SJCRH30 (cell line): ENCODE measurements at regions not wholly inside any gene's neighbourhood (a gene's known extent, or its start where the extent isn't known, plus 50 kb on each side); places are given as distances from the start of the nearest gene placed in this dataset.

ENCODE experiments used
- DNase-seq, 2 experiments: peaks; one replicate each; pipeline ENCODE4 v3.0.0-alpha.2; 2015 to 2020
- H3K27ac ChIP-seq: fragments of 250-450 bp; sonication (Bioruptor Pico); 2 replicates; pipeline ENCODE4 v1.5.1; 2020; ENCODE audit warnings: mild to moderate bottlenecking, moderate library complexity
- H3K27me3 ChIP-seq: fragments of 250-450 bp; sonication (Bioruptor Pico); 2 replicates; pipeline ENCODE4 v1.5.1; 2020; ENCODE audit warnings: mild to moderate bottlenecking, moderate library complexity
- H3K36me3 ChIP-seq: fragments of 250-450 bp; sonication (Bioruptor Pico); 2 replicates; pipeline ENCODE4 v1.5.1; 2020; ENCODE audit warnings: mild to moderate bottlenecking, moderate library complexity
- H3K4me1 ChIP-seq: fragments of 250-450 bp; sonication (Bioruptor Pico); 2 replicates; pipeline ENCODE4 v1.5.1; 2020; ENCODE audit warnings: mild to moderate bottlenecking, moderate library complexity
- H3K4me3 ChIP-seq: fragments of 250-450 bp; sonication (Bioruptor Pico); 2 replicates; pipeline ENCODE4 v1.5.1; 2020; ENCODE audit warnings: mild to moderate bottlenecking, moderate library complexity
- H3K9me3 ChIP-seq: fragments of 250-450 bp; sonication (Bioruptor Pico); replicated peaks from 2 replicates; pipeline ENCODE4 v1.5.1; 2020; ENCODE audit warnings: mild to moderate bottlenecking, moderate library complexity

- H3K36me3 ChIP-seq, result no peaks in the 10 kb centered on the region
- no peak for DNase-seq
- H3K9me3 ChIP-seq, result no peaks in the 10 kb centered on the region
- H3K4me1 ChIP-seq, result no peaks in the 10 kb centered on the region
- H3K27me3 ChIP-seq, result no peaks in the 10 kb centered on the region
- H3K27ac ChIP-seq, result no peak overlapping the region
- H3K4me3 ChIP-seq, result no peak overlapping the region
Measured at GRCh38 chr3:18077128-18077840, 334.9 kb upstream of the TBC1D5 start.

- Histone ChIP-seq H3K4me1 (no peaks in the 10 kb centered on the region), H3K36me3 (no peaks in the 10 kb centered on the region), H3K9me3 (no peaks in the 10 kb centered on the region), H3K4me3 (no peak overlapping the region), H3K27me3 (no peaks in the 10 kb centered on the region), H3K27ac (no peak overlapping the region)
- no peak for DNase-seq
Measured at GRCh38 chr3:18076301-18076700, 333.9 kb upstream of the TBC1D5 start.

GRCh38 chr3:18075799-18076198 is 333.4 kb upstream of the TBC1D5 start:
- no peaks in the 10 kb centered on the region for H3K4me1 ChIP-seq
- H3K36me3 ChIP-seq, result no peaks in the 10 kb centered on the region
- DNase-seq, result no peak
- no peaks in the 10 kb centered on the region for H3K9me3 ChIP-seq
- H3K27ac ChIP-seq, result no peak overlapping the region
- H3K27me3 ChIP-seq, result no peaks in the 10 kb centered on the region
- no peak overlapping the region for H3K4me3 ChIP-seq

- H3K9me3 ChIP-seq, result no peaks in the 10 kb centered on the region
- no peaks in the 10 kb centered on the region for H3K27me3 ChIP-seq
- no peaks in the 10 kb centered on the region for H3K4me1 ChIP-seq
- H3K4me3 ChIP-seq, result no peak overlapping the region
- H3K36me3 ChIP-seq, result no peaks in the 10 kb centered on the region
- no peak overlapping the region for H3K27ac ChIP-seq
- no peak for DNase-seq
Measured at GRCh38 chr3:18071833-18072232, 329.4 kb upstream of the TBC1D5 start.

GRCh38 chr3:18070944-18071343 is 328.5 kb upstream of the TBC1D5 start:
- Histone ChIP-seq H3K9me3 (no peaks in the 10 kb centered on the region), H3K36me3 (no peaks in the 10 kb centered on the region)
- no peak for DNase-seq

GRCh38 chr3:18070231-18070630 is 327.8 kb upstream of the TBC1D5 start:
- Histone ChIP-seq H3K4me3 (no peak overlapping the region), H3K36me3 (no peaks in the 10 kb centered on the region), H3K27me3 (no peaks in the 10 kb centered on the region), H3K4me1 (no peaks in the 10 kb centered on the region), H3K9me3 (no peaks in the 10 kb centered on the region), H3K27ac (no peak overlapping the region)
- no peak for DNase-seq

More at GRCh38 chr3:18070944-18071343, 328.5 kb upstream of the TBC1D5 start:
- Histone ChIP-seq H3K4me3 (no peak overlapping the region), H3K27ac (no peak overlapping the region), H3K27me3 (no peaks in the 10 kb centered on the region), H3K4me1 (no peaks in the 10 kb centered on the region)

GRCh38 chr3:18069568-18069967 is 327.1 kb upstream of the TBC1D5 start:
- no peaks in the 10 kb centered on the region for H3K27me3 ChIP-seq
- H3K36me3 ChIP-seq, result no peaks in the 10 kb centered on the region
- DNase-seq, result no peak

GRCh38 chr3:18066899-18067582 is 324.6 kb upstream of the TBC1D5 start:
- no peak overlapping the region for H3K4me3 ChIP-seq
- no peaks in the 10 kb centered on the region for H3K27me3 ChIP-seq

More at GRCh38 chr3:18069568-18069967, 327.1 kb upstream of the TBC1D5 start:
- Histone ChIP-seq H3K4me1 (no peaks in the 10 kb centered on the region), H3K4me3 (no peak overlapping the region), H3K9me3 (no peaks in the 10 kb centered on the region), H3K27ac (no peak overlapping the region)

GRCh38 chr3:18064586-18064985 is 322.2 kb upstream of the TBC1D5 start:
- no peaks in the 10 kb centered on the region for H3K9me3 ChIP-seq
- DNase-seq, result no peak
- no peak overlapping the region for H3K4me3 ChIP-seq
- no peaks in the 10 kb centered on the region for H3K27me3 ChIP-seq
- H3K27ac ChIP-seq, result no peak overlapping the region
- H3K4me1 ChIP-seq, result no peaks in the 10 kb centered on the region
- H3K36me3 ChIP-seq, result no peaks in the 10 kb centered on the region

More at GRCh38 chr3:18066899-18067582, 324.6 kb upstream of the TBC1D5 start:
- H3K9me3 ChIP-seq, result no peaks in the 10 kb centered on the region
- H3K4me1 ChIP-seq, result no peaks in the 10 kb centered on the region
- no peak overlapping the region for H3K27ac ChIP-seq
- no peaks in the 10 kb centered on the region for H3K36me3 ChIP-seq
- no peak for DNase-seq

- Histone ChIP-seq H3K4me3 (no peak overlapping the region), H3K27ac (no peak overlapping the region), H3K27me3 (no peaks in the 10 kb centered on the region), H3K9me3 (no peaks in the 10 kb centered on the region), H3K36me3 (no peaks in the 10 kb centered on the region), H3K4me1 (no peaks in the 10 kb centered on the region)
- no peak for DNase-seq
Measured at GRCh38 chr3:18062657-18063025, 320.2 kb upstream of the TBC1D5 start.

GRCh38 chr3:18061737-18062656 is 319.6 kb upstream of the TBC1D5 start:
- H3K4me1 ChIP-seq, result no peaks in the 10 kb centered on the region
- H3K27ac ChIP-seq, result no peak overlapping the region
- H3K4me3 ChIP-seq, result no peak overlapping the region
- H3K36me3 ChIP-seq, result no peaks in the 10 kb centered on the region
- DNase-seq, result no peak
- H3K27me3 ChIP-seq, result no peaks in the 10 kb centered on the region
- H3K9me3 ChIP-seq, result no peaks in the 10 kb centered on the region

GRCh38 chr3:18058666-18059065 is 316.2 kb upstream of the TBC1D5 start:
- H3K9me3 ChIP-seq, result no peaks in the 10 kb centered on the region
- H3K4me1 ChIP-seq, result no peaks in the 10 kb centered on the region
- DNase-seq, result no peak
- no peaks in the 10 kb centered on the region for H3K36me3 ChIP-seq
- H3K27ac ChIP-seq, result no peak overlapping the region
- no peak overlapping the region for H3K4me3 ChIP-seq
- no peaks in the 10 kb centered on the region for H3K27me3 ChIP-seq

GRCh38 chr3:18057471-18058091 is 315.1 kb upstream of the TBC1D5 start:
- Histone ChIP-seq H3K27ac (no peak overlapping the region), H3K4me1 (no peaks in the 10 kb centered on the region), H3K36me3 (no peaks in the 10 kb centered on the region), H3K27me3 (no peaks in the 10 kb centered on the region), H3K9me3 (no peaks in the 10 kb centered on the region), H3K4me3 (no peak overlapping the region)
- no peak for DNase-seq

- no peaks in the 10 kb centered on the region for H3K9me3 ChIP-seq
- no peak overlapping the region for H3K4me3 ChIP-seq
- no peaks in the 10 kb centered on the region for H3K36me3 ChIP-seq
- H3K27me3 ChIP-seq, result no peaks in the 10 kb centered on the region
- no peaks in the 10 kb centered on the region for H3K4me1 ChIP-seq
- no peak overlapping the region for H3K27ac ChIP-seq
- no peak for DNase-seq
Measured at GRCh38 chr3:18054625-18055024, 312.2 kb upstream of the TBC1D5 start.

GRCh38 chr3:18051306-18051705 is 308.9 kb upstream of the TBC1D5 start:
- no peaks in the 10 kb centered on the region for H3K4me1 ChIP-seq
- H3K27me3 ChIP-seq, result no peaks in the 10 kb centered on the region
- no peak for DNase-seq
- H3K27ac ChIP-seq, result no peak overlapping the region
- H3K9me3 ChIP-seq, result no peaks in the 10 kb centered on the region
- no peaks in the 10 kb centered on the region for H3K36me3 ChIP-seq
- no peak overlapping the region for H3K4me3 ChIP-seq
